ENCODE measurements at regions not wholly inside any gene's neighbourhood (a gene's known extent, or its start where the extent isn't known, plus 50 kb on each side); places are given as distances from the start of the nearest gene placed in this dataset.

DNA sequence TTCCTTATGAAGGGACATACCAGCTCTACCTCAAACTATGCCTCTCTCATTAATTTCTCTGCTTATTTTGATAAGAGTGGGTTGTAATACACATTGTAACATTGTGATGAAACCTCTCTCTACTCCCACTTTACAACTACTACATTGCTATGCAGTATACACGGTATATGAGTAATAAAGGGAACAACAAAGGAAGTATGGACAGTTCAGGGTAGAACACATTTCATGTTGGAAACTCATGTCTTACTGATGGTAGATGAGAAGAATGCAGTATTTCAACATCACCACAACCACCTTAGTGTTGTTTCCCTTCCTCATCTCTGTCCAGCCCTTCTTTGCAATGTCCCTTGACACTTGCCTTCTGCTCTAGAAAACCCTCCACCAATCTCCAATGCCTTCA is 515.9 kb upstream of the CELF4 start:
- no peaks in the 10 kb centered on the region for H3K27me3 Mint-ChIP-seq (ENCODE audit: insufficient read depth)
- H3K27ac Mint-ChIP-seq, result no peak overlapping the region
- H3K36me3 ChIP-seq (ENCODE audit: control insufficient read depth, insufficient read depth, low read length), result no peaks in the 10 kb centered on the region
- no peak overlapping the region for H3K27ac ChIP-seq (ENCODE audit: low read depth, low read length)
- no peaks in the 10 kb centered on the region for H3K4me1 ChIP-seq (ENCODE audit: control insufficient read depth, insufficient read depth, low read length)
- H3K9ac ChIP-seq (ENCODE audit: extremely low read depth, low read length, poor library complexity, severe bottlenecking), result no peak overlapping the region
- H3K9me3 Mint-ChIP-seq, result no peaks in the 10 kb centered on the region
- no peaks in the 10 kb centered on the region for H3K36me3 Mint-ChIP-seq (ENCODE audit: low read depth)
- WGBS, 2 experiments (ENCODE audit: insufficient coverage in 1 of 2, insufficient read length in 1 of 2), result 57% methylated on average over 1 of the region's 1 CpG; no CpG with 5 or more reads in 1 of the 2 experiments
- TF ChIP-seq, protein P1, sequence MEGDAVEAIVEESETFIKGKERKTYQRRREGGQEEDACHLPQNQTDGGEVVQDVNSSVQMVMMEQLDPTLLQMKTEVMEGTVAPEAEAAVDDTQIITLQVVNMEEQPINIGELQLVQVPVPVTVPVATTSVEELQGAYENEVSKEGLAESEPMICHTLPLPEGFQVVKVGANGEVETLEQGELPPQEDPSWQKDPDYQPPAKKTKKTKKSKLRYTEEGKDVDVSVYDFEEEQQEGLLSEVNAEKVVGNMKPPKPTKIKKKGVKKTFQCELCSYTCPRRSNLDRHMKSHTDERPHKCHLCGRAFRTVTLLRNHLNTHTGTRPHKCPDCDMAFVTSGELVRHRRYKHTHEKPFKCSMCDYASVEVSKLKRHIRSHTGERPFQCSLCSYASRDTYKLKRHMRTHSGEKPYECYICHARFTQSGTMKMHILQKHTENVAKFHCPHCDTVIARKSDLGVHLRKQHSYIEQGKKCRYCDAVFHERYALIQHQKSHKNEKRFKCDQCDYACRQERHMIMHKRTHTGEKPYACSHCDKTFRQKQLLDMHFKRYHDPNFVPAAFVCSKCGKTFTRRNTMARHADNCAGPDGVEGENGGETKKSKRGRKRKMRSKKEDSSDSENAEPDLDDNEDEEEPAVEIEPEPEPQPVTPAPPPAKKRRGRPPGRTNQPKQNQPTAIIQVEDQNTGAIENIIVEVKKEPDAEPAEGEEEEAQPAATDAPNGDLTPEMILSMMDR (conservative IDR thresholded peaks at IDR 0.05), result no peak
- no peak for DNase-seq
- H3K4me3 Mint-ChIP-seq, result no peak overlapping the region
- peaks cover 10% of the 10 kb centered on the region for H3K27me3 ChIP-seq (ENCODE audit: control insufficient read depth, insufficient read depth, low read length, poor library complexity, severe bottlenecking)
- H3K9me3 ChIP-seq (ENCODE audit: control insufficient read depth, low read length), result no peaks in the 10 kb centered on the region
- no peak overlapping the region for H3K4me3 ChIP-seq (ENCODE audit: low read length)
- H3K4me1 Mint-ChIP-seq, result no peaks in the 10 kb centered on the region

DNA sequence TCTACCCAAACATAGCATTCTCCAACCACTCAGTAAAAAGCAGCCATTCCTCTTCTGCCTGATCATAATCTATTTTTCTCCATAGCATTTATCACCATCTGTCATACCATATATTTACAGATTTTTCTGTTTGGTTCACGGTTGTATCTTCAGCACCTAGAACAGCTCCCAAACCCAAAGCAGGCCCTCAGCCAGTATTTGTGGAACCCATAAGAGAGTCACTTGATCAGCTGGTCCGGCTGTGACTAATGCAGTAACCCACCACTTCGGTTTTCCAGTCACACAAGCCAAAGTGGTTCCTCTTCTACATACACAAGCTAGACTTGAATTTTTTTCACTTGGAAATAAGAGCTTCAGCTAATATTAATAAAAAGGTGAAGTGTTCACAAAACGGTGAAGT is 511.6 kb upstream of the CELF4 start:
- Histone ChIP-seq H3K36me3 (ENCODE audit: control insufficient read depth, insufficient read depth, low read length) (no peaks in the 10 kb centered on the region), H3K27ac (ENCODE audit: low read depth, low read length) (no peak overlapping the region), H3K9ac (ENCODE audit: extremely low read depth, low read length, poor library complexity, severe bottlenecking) (no peak overlapping the region), H3K27me3 (ENCODE audit: control insufficient read depth, insufficient read depth, low read length, poor library complexity, severe bottlenecking) (peaks cover 10% of the 10 kb centered on the region), H3K9me3 (ENCODE audit: control insufficient read depth, low read length) (no peaks in the 10 kb centered on the region), H3K4me1 (ENCODE audit: control insufficient read depth, insufficient read depth, low read length) (no peaks in the 10 kb centered on the region), H3K4me3 (ENCODE audit: low read length) (no peak overlapping the region)
- peak; percentile 65 for DNase-seq
- TF ChIP-seq, protein P1 (conservative IDR thresholded peaks at IDR 0.05), result no peak
- Mint-ChIP-seq H3K4me3 (no peak overlapping the region), H3K4me1 (no peaks in the 10 kb centered on the region), H3K36me3 (ENCODE audit: low read depth) (no peaks in the 10 kb centered on the region), H3K27me3 (ENCODE audit: insufficient read depth) (no peaks in the 10 kb centered on the region), H3K9me3 (no peaks in the 10 kb centered on the region), H3K27ac (no peak overlapping the region)
- 71 to 80% methylated on average over 2 to 4 of the region's 4 CpGs for WGBS, 2 experiments (ENCODE audit: insufficient coverage in 1 of 2, insufficient read length in 1 of 2)

DNA sequence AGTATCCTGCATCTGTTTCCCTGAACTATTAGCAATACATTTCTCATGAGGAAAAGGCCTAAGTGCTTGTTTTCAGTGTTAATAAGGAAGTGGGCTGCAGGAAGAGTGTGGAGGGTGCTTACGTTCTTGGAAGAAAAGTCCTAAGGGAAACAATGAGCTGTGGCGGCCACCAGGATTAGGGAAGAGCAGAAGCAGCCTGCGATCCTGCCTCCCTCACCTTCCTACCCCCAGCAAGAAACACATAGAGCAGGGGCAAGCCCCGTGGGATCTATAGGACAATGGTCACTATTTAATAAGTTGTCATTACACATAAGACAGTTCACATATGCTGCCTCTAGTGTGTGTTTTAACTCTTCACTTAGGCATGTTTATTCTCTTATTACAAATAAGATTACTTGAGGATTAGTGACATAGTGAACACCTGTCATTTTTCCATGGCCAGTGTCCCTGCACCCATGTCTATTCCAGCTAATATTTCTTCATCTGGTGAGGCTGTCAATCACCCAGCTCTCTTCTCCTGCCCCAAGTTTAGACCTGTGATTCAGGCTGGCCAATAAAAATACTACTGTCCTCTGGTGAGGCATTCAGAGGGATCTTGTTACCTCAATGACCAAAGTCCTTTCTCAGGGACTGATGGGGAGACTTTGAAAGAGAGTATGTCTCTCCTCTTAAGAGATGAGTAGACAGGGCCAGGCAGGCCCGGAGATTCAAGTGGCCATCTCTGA is 510.9 kb upstream of the CELF4 start:
- Mint-ChIP-seq H3K4me1 (no peaks in the 10 kb centered on the region), H3K27ac (no peak overlapping the region), H3K9me3 (no peaks in the 10 kb centered on the region), H3K36me3 (ENCODE audit: low read depth) (no peaks in the 10 kb centered on the region), H3K4me3 (no peak overlapping the region), H3K27me3 (ENCODE audit: insufficient read depth) (no peaks in the 10 kb centered on the region)
- H3K9me3 ChIP-seq (ENCODE audit: control insufficient read depth, low read length), result no peaks in the 10 kb centered on the region
- H3K27ac ChIP-seq (ENCODE audit: low read depth, low read length), result no peak overlapping the region
- H3K4me1 ChIP-seq (ENCODE audit: control insufficient read depth, insufficient read depth, low read length), result no peaks in the 10 kb centered on the region
- H3K36me3 ChIP-seq (ENCODE audit: control insufficient read depth, insufficient read depth, low read length), result no peaks in the 10 kb centered on the region
- WGBS, 2 experiments (ENCODE audit: insufficient coverage in 1 of 2, insufficient read length in 1 of 2), result 78 to 91% methylated on average over 1 to 5 of the region's 5 CpGs
- DNase-seq, result no peak
- TF ChIP-seq, protein P1 (conservative IDR thresholded peaks at IDR 0.05), result no peak
- no peak overlapping the region for H3K9ac ChIP-seq (ENCODE audit: extremely low read depth, low read length, poor library complexity, severe bottlenecking)
- peaks cover 3% of the 10 kb centered on the region for H3K27me3 ChIP-seq (ENCODE audit: control insufficient read depth, insufficient read depth, low read length, poor library complexity, severe bottlenecking)
- H3K4me3 ChIP-seq (ENCODE audit: low read length), result no peak overlapping the region

All from endodermal cell (in vitro differentiated cells).